ENCODE measurements at regions not wholly inside any gene's neighbourhood (a gene's known extent, or its start where the extent isn't known, plus 50 kb on each side); places are given as distances from the start of the nearest gene placed in this dataset.

GRCh38 chr7:11236680-11237079 is 263.0 kb downstream of the PHF14 start:
- no peak for DNase-seq (ENCODE audit: low read depth)
- TF ChIP-seq CTCF (IDR thresholded peaks at IDR 0.05; ENCODE audit: control insufficient read depth, insufficient read depth, low read depth, low read length, missing control alignments), result no peak
- no peak overlapping the region for H3K4me3 ChIP-seq (ENCODE audit: control insufficient read depth, low read depth, low read length)

DNA sequence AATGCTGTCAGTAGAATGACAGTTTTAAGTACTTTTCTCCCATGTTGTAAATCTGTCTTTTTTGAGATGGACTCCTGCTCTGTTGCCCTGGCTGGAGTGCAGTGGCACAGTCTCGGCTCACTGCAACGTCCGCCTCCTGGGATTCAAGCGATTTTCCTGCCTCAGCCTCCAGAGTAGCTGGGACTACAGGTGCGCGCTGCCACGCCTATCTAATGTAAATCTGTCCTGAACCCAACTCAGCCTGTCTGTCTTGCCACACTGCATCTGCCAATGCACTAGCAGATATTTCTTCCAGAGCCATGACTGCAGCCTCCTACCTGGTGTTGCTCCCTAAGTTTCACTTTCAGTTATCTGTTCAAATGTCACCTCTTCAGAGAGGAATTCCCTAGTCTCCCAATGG is 264.1 kb downstream of the PHF14 start:
- H3K4me3 ChIP-seq (ENCODE audit: control insufficient read depth, low read depth, low read length), result no peak overlapping the region
- DNase-seq (ENCODE audit: low read depth), result no peak
- TF ChIP-seq CTCF (IDR thresholded peaks at IDR 0.05; ENCODE audit: control insufficient read depth, insufficient read depth, low read depth, low read length, missing control alignments), result no peak

DNA sequence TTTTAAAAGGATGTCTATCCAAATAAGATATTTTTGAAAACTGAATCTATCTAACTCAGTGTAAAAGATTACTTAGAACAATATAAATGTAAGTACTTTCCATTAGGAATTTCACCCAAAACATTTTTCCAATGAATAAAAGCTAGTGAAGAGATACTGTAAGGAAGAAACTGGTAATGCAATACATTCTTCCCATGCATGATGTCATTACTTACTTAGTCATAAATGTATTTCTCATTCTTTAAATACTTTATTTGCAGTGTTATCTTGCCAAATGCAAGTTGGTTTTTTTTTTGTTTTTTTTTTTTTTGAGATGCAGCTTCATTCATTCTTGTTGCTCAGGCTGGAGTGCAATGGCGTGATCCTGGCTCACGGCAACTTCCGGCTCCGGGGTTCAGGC is 265.6 kb downstream of the PHF14 start:
- TF ChIP-seq CTCF (IDR thresholded peaks at IDR 0.05; ENCODE audit: control insufficient read depth, insufficient read depth, low read depth, low read length, missing control alignments), result no peak
- DNase-seq (ENCODE audit: low read depth), result peak; percentile 13
- H3K4me3 ChIP-seq (ENCODE audit: control insufficient read depth, low read depth, low read length), result no peak overlapping the region

DNA sequence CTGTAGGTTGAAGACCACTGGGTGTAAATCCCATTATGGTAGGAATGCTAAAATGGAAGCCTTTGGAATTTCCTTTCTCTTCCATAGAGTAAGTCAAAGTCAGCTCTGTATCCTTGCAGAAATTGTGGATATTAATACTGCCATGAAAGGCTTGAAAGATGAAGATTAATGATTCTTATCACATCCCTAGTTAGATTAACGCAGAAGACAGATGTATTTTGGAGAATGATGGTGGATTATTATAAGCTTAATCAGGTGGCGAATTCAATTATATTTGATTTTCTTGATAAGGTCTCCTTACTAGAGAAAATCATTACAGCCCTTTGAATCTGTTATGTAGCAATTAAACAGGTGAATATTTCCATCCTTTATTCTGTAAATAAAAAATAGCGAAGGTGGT is 270.1 kb downstream of the PHF14 start:
- TF ChIP-seq CTCF (IDR thresholded peaks at IDR 0.05; ENCODE audit: control insufficient read depth, insufficient read depth, low read depth, low read length, missing control alignments), result no peak
- H3K4me3 ChIP-seq (ENCODE audit: control insufficient read depth, low read depth, low read length), result no peak overlapping the region
- DNase-seq (ENCODE audit: low read depth), result no peak

DNA sequence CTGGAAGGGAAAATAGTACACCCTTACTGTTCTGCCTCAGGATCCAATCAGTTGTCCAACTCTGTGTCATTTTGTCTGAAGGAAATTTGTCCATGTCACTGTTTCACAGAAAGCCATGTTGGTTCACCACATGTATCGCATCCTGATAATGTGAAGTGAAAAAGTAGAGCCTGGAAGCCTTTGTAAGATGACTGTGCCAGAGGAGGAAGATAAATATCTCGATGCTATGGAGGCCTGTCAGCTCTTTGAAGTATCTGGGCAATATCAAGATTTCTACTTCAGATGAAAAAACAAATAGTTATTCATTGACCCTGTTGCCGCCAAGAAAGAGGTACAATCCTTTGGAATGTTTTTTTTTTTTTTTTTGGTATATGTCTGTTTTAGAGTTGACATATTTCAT is 270.5 kb downstream of the PHF14 start:
- H3K4me3 ChIP-seq (ENCODE audit: control insufficient read depth, low read depth, low read length), result no peak overlapping the region
- no peak for DNase-seq (ENCODE audit: low read depth)
- TF ChIP-seq CTCF (IDR thresholded peaks at IDR 0.05; ENCODE audit: control insufficient read depth, insufficient read depth, low read depth, low read length, missing control alignments), result no peak

- H3K4me3 ChIP-seq (ENCODE audit: control insufficient read depth, low read depth, low read length), result no peak overlapping the region
- DNase-seq (ENCODE audit: low read depth), result no peak
- no peak for TF ChIP-seq CTCF (IDR thresholded peaks at IDR 0.05; ENCODE audit: control insufficient read depth, insufficient read depth, low read depth, low read length, missing control alignments)
These were observed 273.9 kb downstream of the PHF14 start for GRCh38 chr7:11247545-11247944.

DNA sequence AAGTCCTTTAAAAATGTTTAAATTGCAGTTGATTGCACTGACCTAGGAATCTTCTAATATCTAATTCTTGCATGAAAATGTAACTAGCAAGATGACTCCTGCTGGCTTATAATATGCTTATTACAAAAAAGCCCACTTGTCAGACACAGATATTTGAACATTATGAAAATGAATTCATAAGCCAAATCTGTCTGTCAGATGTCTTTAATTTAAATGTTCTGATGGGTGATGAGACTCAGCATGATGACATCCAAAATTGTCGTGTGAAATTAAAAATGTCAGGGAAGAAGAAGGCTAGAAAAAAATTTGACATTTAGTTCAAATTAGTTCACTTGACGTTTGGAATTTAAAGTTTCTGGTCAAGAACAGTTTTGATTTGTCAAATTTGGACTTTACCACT is 277.8 kb downstream of the PHF14 start:
- TF ChIP-seq CTCF (IDR thresholded peaks at IDR 0.05; ENCODE audit: control insufficient read depth, insufficient read depth, low read depth, low read length, missing control alignments), result no peak
- H3K4me3 ChIP-seq (ENCODE audit: control insufficient read depth, low read depth, low read length), result no peak overlapping the region
- DNase-seq (ENCODE audit: low read depth), result no peak
